ENCODE measurements at regions not wholly inside any gene's neighbourhood (a gene's known extent, or its start where the extent isn't known, plus 50 kb on each side); places are given as distances from the start of the nearest gene placed in this dataset.
"Not testable (repeated sequence)": the region's sequence is repeated elsewhere in the genome, so short reads cannot be mapped to it uniquely, and the experiment has no call there.

DNA sequence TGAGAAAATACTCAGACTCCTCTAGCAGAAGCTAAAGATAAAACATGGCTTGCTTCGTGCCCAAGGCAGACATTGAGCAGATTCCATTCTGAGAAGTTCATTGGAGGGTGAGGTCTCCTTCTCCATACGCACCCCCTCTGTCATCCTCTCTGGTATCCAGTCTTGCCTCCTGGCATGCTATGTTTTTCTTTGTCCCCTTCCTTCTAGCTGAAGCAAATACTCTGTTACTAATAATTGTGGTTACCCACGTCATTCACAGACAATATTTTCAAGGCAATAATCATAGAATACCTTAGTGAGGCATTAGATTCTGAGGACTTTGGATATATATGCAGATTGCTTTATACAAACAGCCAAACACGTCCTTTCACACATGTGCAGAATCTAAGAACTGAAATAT is 66.2 kb upstream of the KLF7 start:
- DNase-seq (ENCODE audit: low read depth): no peak
- in situ Hi-C loops (cut with HindIII; ENCODE audit: low pct_unique_long_range_greater_than_20kb, low sequenced_read_pairs): no loop called here

DNA sequence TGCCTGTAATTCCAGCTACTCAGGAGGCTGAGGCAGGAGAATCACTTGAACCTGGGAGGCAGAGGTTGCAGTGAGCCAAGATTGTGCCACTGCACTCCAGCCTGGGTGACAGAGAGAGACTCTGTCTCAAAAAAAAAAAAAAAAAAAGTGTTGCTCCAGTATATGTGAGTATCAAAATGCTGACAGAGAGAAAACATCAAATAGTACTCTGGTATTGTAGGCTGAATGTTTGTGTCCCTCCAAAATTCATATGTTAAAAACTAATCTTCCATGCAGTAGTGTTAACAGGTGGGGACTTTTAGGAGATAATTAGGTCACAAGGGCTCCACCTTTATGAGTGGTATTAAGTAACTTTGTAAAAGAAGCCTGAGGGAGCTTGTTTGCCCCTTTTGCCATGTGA is 67.4 kb upstream of the KLF7 start:
- in situ Hi-C loops (cut with HindIII; ENCODE audit: low pct_unique_long_range_greater_than_20kb, low sequenced_read_pairs); DNase-seq (ENCODE audit: low read depth): not testable (repeated sequence)

DNA sequence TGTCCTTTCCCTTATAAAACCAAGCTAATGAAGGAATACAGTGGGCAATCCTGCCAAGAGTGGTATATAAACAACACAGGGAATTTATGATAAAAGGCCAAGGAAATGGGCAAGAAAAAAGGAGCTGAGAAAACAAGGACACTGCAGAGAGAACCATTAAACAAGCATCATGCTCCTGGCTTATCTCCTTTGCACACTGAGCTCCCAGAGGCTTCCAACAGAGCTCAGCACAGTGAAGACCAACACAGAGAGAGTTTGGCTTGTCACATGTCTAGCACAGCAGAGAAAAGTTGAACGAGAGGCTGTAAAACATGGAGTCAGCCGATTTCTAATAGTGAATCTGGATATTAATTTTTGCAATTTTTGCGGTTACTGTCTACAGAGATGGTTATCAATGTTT is 68.0 kb upstream of the KLF7 start:
- no peak for DNase-seq (ENCODE audit: low read depth)
- in situ Hi-C loops (cut with HindIII; ENCODE audit: low pct_unique_long_range_greater_than_20kb, low sequenced_read_pairs): no loop called here

DNA sequence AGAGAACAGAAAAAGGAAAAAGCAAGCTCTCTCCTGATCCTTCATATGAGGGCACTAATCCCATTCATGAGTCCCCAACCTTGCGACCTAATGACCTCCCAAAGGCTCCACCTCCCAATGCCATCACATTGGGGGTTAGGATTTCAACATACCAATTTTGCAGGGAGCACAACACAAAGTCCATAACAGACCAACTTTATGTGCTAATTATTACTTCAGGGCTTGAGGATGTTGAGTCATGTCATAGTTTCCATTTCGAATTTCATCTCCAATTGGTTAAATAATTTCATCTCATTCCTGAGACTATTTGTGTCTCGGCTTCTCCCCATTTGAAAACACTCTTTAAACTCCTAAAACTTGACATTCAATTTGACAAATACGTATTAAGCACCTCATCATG is 69.9 kb upstream of the KLF7 start:
- in situ Hi-C loops (cut with HindIII; ENCODE audit: low pct_unique_long_range_greater_than_20kb, low sequenced_read_pairs): no loop called here
- no peak for DNase-seq (ENCODE audit: low read depth)

DNA sequence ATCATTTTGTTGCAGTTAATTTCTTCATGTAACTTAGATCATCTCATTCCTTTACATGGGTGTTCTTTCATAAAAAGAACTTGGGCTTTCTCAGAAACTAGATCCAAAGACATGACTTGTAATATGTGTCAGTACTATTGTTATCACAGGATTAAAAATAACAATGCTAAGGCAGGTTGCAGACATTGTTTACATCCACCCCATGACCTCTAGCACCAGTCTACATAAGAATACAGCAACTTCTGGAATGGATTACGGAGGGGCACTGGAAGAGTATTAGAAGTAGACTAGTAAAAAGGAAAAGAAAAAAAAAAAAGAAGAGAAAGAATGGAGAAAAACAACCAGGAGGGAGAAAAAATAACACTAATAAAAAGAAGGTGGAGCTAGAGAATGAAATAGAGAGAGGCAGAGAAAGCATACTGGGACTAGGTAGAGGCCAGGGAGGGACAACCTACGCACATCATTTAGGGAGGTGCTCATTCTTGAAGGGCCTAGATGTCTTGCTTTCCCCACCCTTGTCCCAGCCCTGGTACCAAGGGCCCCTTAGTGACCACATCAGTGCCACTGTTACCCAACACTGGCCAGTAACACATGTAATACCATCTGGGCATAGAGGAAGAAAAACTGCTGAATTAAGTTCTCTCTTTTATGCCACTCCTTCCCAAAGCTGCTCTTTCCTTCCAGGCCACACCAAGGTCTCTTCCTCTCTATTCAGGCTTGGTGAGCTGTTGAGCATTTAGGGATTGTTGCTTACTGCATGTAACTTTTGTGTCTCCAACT is 70.6 kb upstream of the KLF7 start:
- DNase-seq (ENCODE audit: low read depth): no peak
- in situ Hi-C loops (cut with HindIII; ENCODE audit: low pct_unique_long_range_greater_than_20kb, low sequenced_read_pairs): no loop called here

DNA sequence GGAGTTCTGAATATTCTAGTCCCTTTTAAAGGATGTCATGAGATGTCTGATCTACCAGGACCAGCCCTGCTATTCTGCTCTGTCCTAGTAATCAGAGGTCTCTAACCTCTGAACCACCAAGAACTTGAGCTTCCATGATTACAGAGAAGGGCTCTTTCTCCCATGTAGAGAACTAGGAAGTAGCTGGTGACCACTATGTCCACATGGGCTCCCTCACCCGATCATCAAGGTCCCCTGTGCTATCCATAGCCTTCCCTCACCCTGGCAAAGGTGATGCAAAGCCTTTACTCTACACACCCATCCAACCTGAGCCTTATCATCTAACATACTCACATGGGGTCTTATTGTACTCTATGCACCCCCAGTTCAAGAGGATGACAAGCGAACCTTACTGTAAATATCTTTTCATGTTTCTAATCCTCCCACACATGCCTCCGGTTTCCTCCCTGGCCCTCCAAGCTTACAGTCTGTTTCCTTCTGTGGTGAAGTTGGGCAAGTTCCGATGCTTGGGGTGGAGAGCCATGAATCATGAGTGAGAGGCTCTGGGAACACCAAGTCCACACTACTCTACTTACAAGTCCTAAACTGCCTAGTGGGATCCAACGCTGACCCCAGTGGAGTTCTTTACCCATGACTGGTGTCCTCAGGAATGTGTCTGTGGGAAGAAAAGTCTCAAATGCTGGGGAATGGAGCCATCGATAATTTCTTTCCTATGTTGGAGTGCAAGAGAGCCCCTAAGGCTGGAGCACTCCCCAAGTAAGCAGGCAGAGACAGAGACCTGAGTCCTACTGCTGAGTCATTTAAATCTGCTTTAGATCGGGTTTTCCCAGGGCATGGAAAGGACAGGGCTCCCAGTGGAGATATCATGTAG is 73.3 kb upstream of the KLF7 start:
- in situ Hi-C loops (cut with HindIII; ENCODE audit: low pct_unique_long_range_greater_than_20kb, low sequenced_read_pairs): no loop called here

DNA sequence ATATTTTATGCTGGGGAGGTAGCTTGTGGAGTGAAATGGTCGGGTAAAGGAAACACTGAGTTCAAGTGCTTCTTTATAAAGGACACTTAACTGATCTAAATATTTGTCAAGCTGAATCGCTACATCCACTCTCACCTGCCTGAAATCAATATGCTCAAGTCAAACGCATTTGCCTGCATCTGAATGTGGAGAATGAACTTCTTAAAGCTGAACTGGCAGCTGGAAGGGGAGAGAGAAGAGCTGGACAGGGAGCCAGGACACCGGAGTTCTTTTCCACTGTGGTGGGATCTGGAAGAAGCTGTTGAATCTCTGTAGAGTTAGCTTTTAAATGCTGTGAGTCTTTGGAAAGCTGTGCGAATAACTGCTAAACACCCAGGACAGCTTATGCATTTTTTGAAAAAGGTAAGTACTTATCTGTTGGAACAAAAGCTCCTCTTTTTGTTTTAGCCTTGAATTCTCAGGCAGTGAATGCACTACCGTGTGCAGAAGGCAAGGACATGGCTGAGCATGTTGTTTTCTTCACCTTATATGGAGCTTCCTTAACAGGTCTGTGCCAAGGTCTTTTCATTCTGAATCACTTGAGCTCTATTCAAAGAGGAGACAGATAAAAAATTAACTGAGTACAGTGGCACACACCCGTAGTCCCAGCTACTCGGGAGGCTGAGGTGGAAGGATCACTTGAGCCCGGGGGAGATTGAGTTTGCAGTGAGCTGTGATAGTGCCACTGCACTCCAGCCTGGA is 74.2 kb upstream of the KLF7 start:
- no peak for DNase-seq (ENCODE audit: low read depth)
- in situ Hi-C loops (cut with HindIII; ENCODE audit: low pct_unique_long_range_greater_than_20kb, low sequenced_read_pairs): no loop called here

More for the DNA sequence above, 73.3 kb upstream of the KLF7 start:
- DNase-seq (ENCODE audit: low read depth): no peak

DNA sequence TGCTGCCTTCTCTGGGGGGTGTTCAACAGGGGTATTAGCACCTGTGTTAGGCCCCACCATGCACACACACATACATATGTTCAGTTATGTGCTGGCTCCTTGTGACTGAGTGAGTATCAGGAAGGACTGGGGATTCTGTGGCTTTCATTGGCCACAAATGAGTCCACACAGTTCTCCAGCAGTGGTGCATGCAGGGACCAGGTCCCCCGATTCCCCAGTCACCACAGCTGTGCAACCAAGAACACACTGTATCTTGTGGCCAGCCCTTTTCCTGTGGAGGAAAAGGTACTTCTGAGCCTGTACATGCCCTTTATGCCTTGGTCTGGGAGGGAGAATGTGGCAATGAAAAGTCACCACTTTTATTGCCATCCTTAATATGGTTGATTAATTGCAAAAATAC is 74.9 kb upstream of the KLF7 start:
- in situ Hi-C loops (cut with HindIII; ENCODE audit: low pct_unique_long_range_greater_than_20kb, low sequenced_read_pairs): no loop called here
- DNase-seq (ENCODE audit: low read depth): no peak

DNA sequence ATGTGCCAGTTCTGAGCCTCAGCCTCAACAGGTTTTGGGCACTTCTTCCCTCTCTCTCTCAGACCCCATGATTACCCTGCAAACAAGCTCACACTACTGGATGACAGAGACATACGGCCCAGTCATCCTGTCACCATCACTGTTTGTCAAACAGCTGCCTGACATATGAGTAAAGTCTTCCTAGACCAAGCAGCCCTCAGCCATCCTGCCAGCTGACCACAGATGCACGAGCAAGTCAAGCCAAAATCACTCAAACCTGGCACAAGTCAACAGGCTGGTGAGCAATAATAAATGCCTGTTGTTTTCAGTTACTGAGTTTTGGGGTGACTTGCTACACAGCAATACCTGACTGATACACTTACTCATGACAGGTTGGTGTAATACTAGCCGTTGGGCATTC is 75.5 kb upstream of the KLF7 start:
- in situ Hi-C loops (cut with HindIII; ENCODE audit: low pct_unique_long_range_greater_than_20kb, low sequenced_read_pairs): no loop called here
- no peak for DNase-seq (ENCODE audit: low read depth)

DNA sequence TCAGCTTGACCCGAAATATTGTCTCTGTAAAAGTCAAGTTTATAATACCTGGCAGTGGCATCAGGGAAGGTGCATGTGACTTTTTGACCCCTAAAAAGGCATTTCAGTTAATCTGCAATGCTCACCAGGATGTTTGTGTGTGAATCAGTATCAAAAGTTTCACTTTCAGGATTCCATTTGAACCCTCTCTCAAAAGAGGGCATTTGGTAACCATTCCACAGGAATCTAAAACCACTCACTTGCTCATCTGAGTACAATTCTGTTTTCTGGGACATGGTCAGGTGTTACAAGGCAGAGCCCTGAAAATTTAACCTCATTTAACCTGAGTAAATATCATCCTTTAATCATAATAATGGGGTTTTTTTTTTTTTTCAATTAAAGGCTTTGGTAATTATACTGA is 77.9 kb upstream of the KLF7 start:
- DNase-seq (ENCODE audit: low read depth): no peak
- in situ Hi-C loops (cut with HindIII; ENCODE audit: low pct_unique_long_range_greater_than_20kb, low sequenced_read_pairs): no loop called here

DNA sequence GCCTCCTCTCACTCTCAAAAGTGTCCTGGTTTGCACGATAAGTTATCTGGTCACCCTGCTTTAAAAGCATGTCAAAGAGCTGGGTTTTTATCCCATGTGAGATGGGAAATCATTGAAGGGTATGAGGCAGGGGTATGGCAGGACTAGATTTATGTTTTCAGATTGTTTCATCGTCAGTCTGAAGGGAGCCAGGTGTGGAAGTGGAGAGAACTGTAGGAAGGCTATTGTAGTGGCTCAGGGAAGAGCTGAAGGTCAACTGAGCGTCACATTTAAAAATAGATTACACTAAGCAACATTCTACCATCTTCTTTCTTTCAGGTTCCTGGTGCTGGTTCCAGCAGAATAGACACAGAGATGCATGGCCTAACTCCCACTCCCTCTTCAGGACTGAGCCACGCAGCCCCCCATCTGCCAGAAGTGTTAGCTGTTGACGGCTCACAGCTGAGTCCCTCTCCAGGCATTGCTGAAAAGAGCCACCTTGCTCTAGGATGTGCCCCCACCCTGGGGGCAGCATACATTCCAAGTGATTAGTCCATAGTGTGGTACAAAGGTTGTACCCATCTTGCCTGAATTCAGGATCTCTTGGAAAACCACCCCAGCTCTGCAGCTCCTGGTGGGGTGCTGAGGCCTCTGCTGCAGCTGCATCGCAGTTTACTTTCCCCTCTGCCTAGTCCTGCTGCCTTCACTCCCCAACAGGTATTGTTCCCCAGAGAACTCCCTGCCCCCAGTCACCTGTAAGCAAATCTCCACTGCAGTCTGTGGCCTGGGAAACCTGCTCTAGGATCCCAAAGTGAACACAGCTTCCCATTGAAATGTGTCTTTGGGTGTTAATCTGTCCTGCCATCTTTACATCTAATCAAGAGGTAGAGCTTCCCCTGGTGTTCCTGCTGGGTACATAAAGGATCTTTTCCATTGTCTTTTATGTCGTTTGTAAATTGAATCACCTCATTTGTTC is 79.5 kb upstream of the KLF7 start:
- in situ Hi-C loops (cut with HindIII; ENCODE audit: low pct_unique_long_range_greater_than_20kb, low sequenced_read_pairs): no loop called here
- DNase-seq (ENCODE audit: low read depth): no peak

DNA sequence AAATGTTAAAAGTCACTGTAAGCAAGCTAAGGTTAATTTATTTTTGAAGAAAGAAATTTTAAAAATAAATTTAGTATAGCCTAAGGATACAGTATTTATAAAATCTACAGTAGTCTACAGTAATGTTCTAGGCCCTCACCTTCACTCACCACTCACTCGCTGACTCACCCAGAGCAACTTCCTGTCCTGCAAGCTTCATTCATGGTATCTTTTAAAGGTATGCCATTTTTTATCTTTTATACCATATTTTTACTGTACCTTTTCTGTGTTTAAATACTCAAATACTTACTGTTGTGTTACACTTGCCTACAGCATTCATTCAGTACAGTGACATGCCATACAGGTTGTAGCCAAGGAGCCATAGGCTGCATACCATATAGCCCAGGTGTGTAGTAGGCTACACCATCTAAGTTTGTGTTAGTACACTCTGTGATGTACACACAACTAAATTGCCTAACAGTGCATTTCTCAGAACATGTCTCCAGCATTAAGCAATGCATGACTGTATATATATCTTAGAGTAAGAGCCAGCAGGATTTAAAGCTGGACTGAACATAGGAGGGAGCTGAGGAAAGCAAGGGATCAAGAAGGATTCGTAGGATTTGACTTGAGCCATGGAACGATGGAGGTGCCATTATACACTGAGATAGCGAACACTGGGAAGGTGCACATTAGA is 83.1 kb upstream of the KLF7 start:
- DNase-seq (ENCODE audit: low read depth): no peak
- in situ Hi-C loops (cut with HindIII; ENCODE audit: low pct_unique_long_range_greater_than_20kb, low sequenced_read_pairs): no loop called here

DNA sequence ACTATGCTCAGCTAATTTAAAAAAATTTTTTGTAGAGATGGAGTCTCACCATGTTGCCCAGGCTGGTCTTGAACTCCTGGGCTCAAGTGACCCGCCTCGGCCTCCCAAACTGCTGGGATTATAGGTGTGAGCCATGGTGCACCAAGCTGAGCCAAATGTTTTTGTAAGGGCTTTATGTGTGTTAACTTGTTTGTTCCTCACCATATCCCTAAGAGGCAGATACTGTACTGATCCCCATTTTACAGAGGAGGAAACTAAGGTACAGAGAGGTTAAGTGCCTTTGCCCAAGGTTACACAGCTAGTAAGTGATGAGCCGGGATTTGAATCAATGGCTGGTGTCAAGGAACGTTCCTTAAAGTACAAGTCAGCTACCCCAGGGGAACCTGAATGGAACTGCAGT is 85.3 kb upstream of the KLF7 start:
- no peak for DNase-seq (ENCODE audit: low read depth)
- in situ Hi-C loops (cut with HindIII; ENCODE audit: low pct_unique_long_range_greater_than_20kb, low sequenced_read_pairs): no loop called here

DNA sequence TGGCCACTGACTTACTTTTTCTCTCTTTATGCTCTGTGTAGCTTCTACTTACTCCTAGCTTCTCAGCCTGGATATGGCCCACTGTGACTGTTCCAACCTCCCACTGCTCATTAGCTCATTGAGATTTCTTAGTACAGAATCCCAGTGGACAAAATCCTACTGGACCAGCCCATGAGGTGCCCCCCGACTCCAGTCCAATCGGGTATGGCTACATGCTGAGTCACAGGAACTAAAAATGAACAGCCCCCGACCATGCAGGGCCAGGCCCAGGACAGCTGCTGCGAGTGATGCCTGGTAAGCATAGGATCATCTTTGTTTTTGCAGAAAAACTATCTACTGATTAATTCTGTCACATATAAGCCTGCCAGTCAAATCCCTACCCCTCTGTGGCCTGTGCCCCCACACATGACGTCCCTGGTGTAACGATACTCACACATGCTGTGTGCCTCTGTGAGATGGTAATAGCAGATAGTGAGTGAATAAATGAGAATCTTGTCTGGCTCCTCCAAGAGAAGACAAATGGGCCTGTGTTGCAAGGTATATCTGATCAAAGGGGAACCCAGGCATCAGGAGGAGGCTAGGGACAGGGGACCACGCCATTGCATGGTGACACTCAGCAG is 85.9 kb upstream of the KLF7 start:
- no peak for DNase-seq (ENCODE audit: low read depth)
- in situ Hi-C loops (cut with HindIII; ENCODE audit: low pct_unique_long_range_greater_than_20kb, low sequenced_read_pairs): no loop called here

DNA sequence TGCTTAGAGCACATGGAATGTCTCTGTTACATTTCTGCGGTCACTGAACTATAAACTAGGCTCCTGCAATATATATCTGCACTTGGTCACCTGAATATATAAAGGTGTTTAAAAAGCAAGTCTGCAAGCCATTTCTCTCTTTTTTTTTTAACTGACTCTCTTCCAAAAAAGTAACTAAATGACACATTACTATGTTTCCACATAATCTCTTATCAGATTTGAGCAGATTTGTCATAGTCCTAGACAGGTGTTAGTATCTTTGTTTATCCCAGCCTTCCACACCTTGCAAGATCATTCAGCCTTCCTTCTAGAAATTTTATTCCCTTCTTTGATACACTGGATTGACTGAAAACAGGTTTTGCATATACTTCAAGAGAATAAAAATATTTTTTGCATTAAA is 86.7 kb upstream of the KLF7 start:
- DNase-seq (ENCODE audit: low read depth): no peak
- in situ Hi-C loops (cut with HindIII; ENCODE audit: low pct_unique_long_range_greater_than_20kb, low sequenced_read_pairs): no loop called here

DNA sequence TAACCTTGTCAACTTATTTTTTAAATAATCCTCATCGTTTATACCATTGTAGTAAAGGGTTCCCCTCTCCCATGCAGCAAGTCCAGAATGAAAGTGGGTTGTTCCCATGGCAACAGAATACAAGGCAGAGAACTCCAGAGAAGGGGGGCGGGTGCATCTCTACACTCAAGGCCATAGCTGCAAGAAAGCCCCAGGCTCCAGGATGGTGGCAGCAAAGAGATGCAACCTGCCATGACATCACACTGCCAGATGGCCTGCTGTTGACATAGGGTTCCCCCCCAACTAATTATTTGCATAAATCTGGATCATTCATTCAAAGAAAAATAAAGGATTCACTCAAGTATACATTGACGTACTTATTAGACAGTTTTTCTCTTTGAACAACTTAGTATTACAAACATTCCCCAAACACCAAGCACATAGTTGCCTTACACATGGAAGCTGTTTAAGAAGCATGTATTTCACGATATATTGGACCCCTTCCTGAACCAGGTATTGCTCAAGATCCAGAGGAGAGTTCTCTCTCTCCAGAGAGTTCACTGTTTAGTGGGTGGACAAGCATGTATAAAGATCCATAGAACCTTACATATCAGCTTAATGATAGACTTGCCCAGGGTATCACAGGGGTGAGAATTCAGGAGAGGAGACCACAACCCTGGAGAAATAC is 87.4 kb upstream of the KLF7 start:
- DNase-seq (ENCODE audit: low read depth): no peak
- in situ Hi-C loops (cut with HindIII; ENCODE audit: low pct_unique_long_range_greater_than_20kb, low sequenced_read_pairs): no loop called here
